Tibial nerve (tissue), 4 donors: ENCODE measurements at regions not wholly inside any gene's neighbourhood (a gene's known extent, or its start where the extent isn't known, plus 50 kb on each side); places are given as distances from the start of the nearest gene placed in this dataset.
A peak's percentile ranks its signal among the peaks of the same experiment; 100 is the strongest.
"Not testable (repeated sequence)": the region's sequence is repeated elsewhere in the genome, so short reads cannot be mapped to it uniquely, and the experiment has no call there.

Experiments
- DNase-seq, 2 donors: peaks; one replicate each; pipeline ENCODE4 v3.0.0-alpha.2; 2019; ENCODE audit warnings: low spot score in 2 of 2
- H3K27ac ChIP-seq, 4 donors: fragments of 200-600 bp; sonication (generic) in 3 of 4; one replicate each; pipeline ENCODE4 v1.5.1; 2017 to 2019; ENCODE audit warnings: mild to moderate bottlenecking in 1 of 4
- H3K27me3 ChIP-seq, 2 donors: fragments of 200-600 bp; sonication (generic) in 1 of 2; one replicate each; pipeline versions ENCODE4 v1.5.1 to v1.6.0; 2017 to 2019
- H3K36me3 ChIP-seq, 3 donors: fragments of 200-600 bp; sonication (generic); one replicate each; pipeline ENCODE4 v1.5.1; 2018 to 2019
- H3K4me1 ChIP-seq, 4 donors: fragments of 200-600 bp; sonication (generic) in 3 of 4; one replicate each; pipeline ENCODE4 v1.5.1; 2017 to 2019
- H3K4me3 ChIP-seq, 4 donors: fragments of 200-600 bp; sonication (generic) in 3 of 4; one replicate each; pipeline ENCODE4 v1.5.1; 2017 to 2019; ENCODE audit warnings: mild to moderate bottlenecking in 1 of 4, moderate library complexity in 1 of 4
- H3K9me3 ChIP-seq, 4 donors: fragments of 200-600 bp; sonication (generic) in 3 of 4; one replicate each; pipeline ENCODE4 v1.5.1; 2017 to 2019
- CTCF ChIP-seq, 5 experiments: fragments of 200-600 bp in 3 of 5; fragments of 450-650 bp in 2 of 5; sonication (generic) in 3 of 5; IDR thresholded peaks; one replicate each; pipeline ENCODE4 v1.5.1; 2016 to 2019; ENCODE audit warnings: antibody characterized with exemption in 5 of 5, mild to moderate bottlenecking in 3 of 5, moderate library complexity in 2 of 5
- EP300 ChIP-seq, 2 donors: sonication (generic); formaldehyde crosslinking; IDR thresholded peaks; one replicate each; pipeline ENCODE4 v1.6.1; 2017; ENCODE audit warnings: antibody characterized with exemption in 2 of 2, mild to moderate bottlenecking in 1 of 2
- POLR2A ChIP-seq, 2 donors: fragments of 450-650 bp; IDR thresholded peaks; one replicate each; pipeline ENCODE4 v1.6.1; 2017; ENCODE audit warnings: antibody characterized with exemption in 2 of 2, mild to moderate bottlenecking in 2 of 2, moderate library complexity in 2 of 2
- WGBS, 2 donors: methylation state at CpG; one replicate each; pipeline ENCODE4 v1.1.5; 2018; 5-methylcytosine and 5-hydroxymethylcytosine counted together

- H3K27me3 ChIP-seq = no peaks in the 10 kb centered on the region
- H3K27ac ChIP-seq = no peak overlapping the region
- no peaks in the 10 kb centered on the region for H3K36me3 ChIP-seq
- DNase-seq = no peak
- no peaks in the 10 kb centered on the region for H3K9me3 ChIP-seq
- H3K4me1 ChIP-seq = no peaks in the 10 kb centered on the region
- no peak overlapping the region for H3K4me3 ChIP-seq
- no peak for TF ChIP-seq CTCF (IDR thresholded peaks at IDR 0.05)
- TF ChIP-seq EP300 (IDR thresholded peaks at IDR 0.05) = no peak
- TF ChIP-seq POLR2A (IDR thresholded peaks at IDR 0.05) = no peak
Observed at GRCh38 chr4:127362686-127363085, 270.1 kb upstream of the INTU start.

- Histone ChIP-seq H3K4me1 (no peaks in the 10 kb centered on the region), H3K36me3 (no peaks in the 10 kb centered on the region), H3K27ac (no peak overlapping the region), H3K27me3 (no peaks in the 10 kb centered on the region), H3K9me3 (no peaks in the 10 kb centered on the region), H3K4me3 (no peak overlapping the region)
- DNase-seq = no peak
- TF ChIP-seq EP300 (IDR thresholded peaks at IDR 0.05) (no peak), CTCF (IDR thresholded peaks at IDR 0.05) (no peak), POLR2A (IDR thresholded peaks at IDR 0.05) (no peak)
- 87 to 91% methylated on average over 3 of the region's 3 CpGs for WGBS, 2 donors
Observed at GRCh38 chr4:127364397-127364796, 268.4 kb upstream of the INTU start.

- Histone ChIP-seq H3K27ac (no peak overlapping the region), H3K27me3 (no peaks in the 10 kb centered on the region), H3K9me3 (no peaks in the 10 kb centered on the region), H3K36me3 (no peaks in the 10 kb centered on the region), H3K4me3 (no peak overlapping the region), H3K4me1 (no peaks in the 10 kb centered on the region)
- DNase-seq = no peak
- TF ChIP-seq EP300 (IDR thresholded peaks at IDR 0.05) (no peak), CTCF (IDR thresholded peaks at IDR 0.05) (no peak), POLR2A (IDR thresholded peaks at IDR 0.05) (no peak)
Observed at GRCh38 chr4:127364911-127365310, 267.8 kb upstream of the INTU start.

- Histone ChIP-seq H3K36me3 (no peaks in the 10 kb centered on the region), H3K9me3 (no peaks in the 10 kb centered on the region), H3K27me3 (no peaks in the 10 kb centered on the region), H3K4me3 (no peak overlapping the region), H3K27ac (no peak overlapping the region), H3K4me1 (no peaks in the 10 kb centered on the region)
- DNase-seq = peak in 1 of 2 donors; percentile 6
- 78 to 82% methylated on average over 6 of the region's 6 CpGs for WGBS, 2 donors
- TF ChIP-seq POLR2A (IDR thresholded peaks at IDR 0.05) (no peak), EP300 (IDR thresholded peaks at IDR 0.05) (peak in 1 of 2 donors; percentile 20)
Observed at GRCh38 chr4:127370604-127371003, 262.2 kb upstream of the INTU start.

GRCh38 chr4:127379499-127379898, 253.3 kb upstream of the INTU start:
- Histone ChIP-seq H3K27ac (no peak overlapping the region), H3K4me3 (no peak overlapping the region), H3K27me3 (no peaks in the 10 kb centered on the region), H3K4me1 (no peaks in the 10 kb centered on the region), H3K9me3 (no peaks in the 10 kb centered on the region), H3K36me3 (no peaks in the 10 kb centered on the region)
- no peak for TF ChIP-seq POLR2A (IDR thresholded peaks at IDR 0.05)
- TF ChIP-seq CTCF (IDR thresholded peaks at IDR 0.05) = no peak
- no peak for TF ChIP-seq EP300 (IDR thresholded peaks at IDR 0.05)
- 74 to 75% methylated on average over 7 of the region's 7 CpGs for WGBS, 2 donors
- DNase-seq = no peak

GRCh38 chr4:127379948-127380347, 252.8 kb upstream of the INTU start:
- H3K27me3 ChIP-seq, H3K36me3 ChIP-seq, DNase-seq, H3K27ac ChIP-seq, H3K4me1 ChIP-seq, H3K9me3 ChIP-seq, H3K4me3 ChIP-seq: not testable (repeated sequence)
- 87 to 93% methylated on average over 10 to 12 of the region's 18 CpGs for WGBS, 2 donors
